ENCODE measurements at regions not wholly inside any gene's neighbourhood (a gene's known extent, or its start where the extent isn't known, plus 50 kb on each side); places are given as distances from the start of the nearest gene placed in this dataset.

GRCh38 chr3:13200946-13201345, 127.7 kb upstream of the IQSEC1 start:
- H3K4me1 Mint-ChIP-seq (ENCODE audit: low read depth): peaks cover 13% of the 10 kb centered on the region

GRCh38 chr3:13200465-13200864, 127.2 kb upstream of the IQSEC1 start:
- no peaks in the 10 kb centered on the region for H3K9me3 Mint-ChIP-seq
- no peaks in the 10 kb centered on the region for H3K36me3 Mint-ChIP-seq (ENCODE audit: low read depth)
- H3K27ac Mint-ChIP-seq: no peak overlapping the region
- no peak overlapping the region for H3K4me3 Mint-ChIP-seq
- peaks cover 17% of the 10 kb centered on the region for H3K4me1 Mint-ChIP-seq (ENCODE audit: low read depth)
- no peak for DNase-seq
- peaks cover 53% of the 10 kb centered on the region for H3K27me3 Mint-ChIP-seq

More at GRCh38 chr3:13200946-13201345, 127.7 kb upstream of the IQSEC1 start:
- Mint-ChIP-seq H3K4me3 (no peak overlapping the region), H3K9me3 (no peaks in the 10 kb centered on the region), H3K27me3 (peaks cover 56% of the 10 kb centered on the region), H3K36me3 (ENCODE audit: low read depth) (no peaks in the 10 kb centered on the region), H3K27ac (no peak overlapping the region)
- DNase-seq: no peak

GRCh38 chr3:13199899-13200451, 126.7 kb upstream of the IQSEC1 start:
- no peak for DNase-seq
- Mint-ChIP-seq H3K27me3 (peaks cover 50% of the 10 kb centered on the region), H3K9me3 (no peaks in the 10 kb centered on the region), H3K36me3 (ENCODE audit: low read depth) (no peaks in the 10 kb centered on the region), H3K4me1 (ENCODE audit: low read depth) (peaks cover 20% of the 10 kb centered on the region), H3K4me3 (no peak overlapping the region), H3K27ac (no peak overlapping the region)

- DNase-seq: no peak
- Mint-ChIP-seq H3K9me3 (no peaks in the 10 kb centered on the region), H3K4me1 (ENCODE audit: low read depth) (peaks cover 19% of the 10 kb centered on the region), H3K4me3 (no peak overlapping the region), H3K27me3 (peaks cover 43% of the 10 kb centered on the region), H3K27ac (no peak overlapping the region), H3K36me3 (ENCODE audit: low read depth) (no peaks in the 10 kb centered on the region)
Measured at GRCh38 chr3:13199006-13199776, 126.0 kb upstream of the IQSEC1 start.

- Mint-ChIP-seq H3K4me3 (no peak overlapping the region), H3K9me3 (no peaks in the 10 kb centered on the region), H3K4me1 (ENCODE audit: low read depth) (peaks cover 17% of the 10 kb centered on the region), H3K27ac (no peak overlapping the region), H3K36me3 (ENCODE audit: low read depth) (no peaks in the 10 kb centered on the region), H3K27me3 (peaks cover 35% of the 10 kb centered on the region)
- DNase-seq: no peak
Measured at GRCh38 chr3:13198264-13198879, 125.1 kb upstream of the IQSEC1 start.

- H3K36me3 Mint-ChIP-seq (ENCODE audit: low read depth): no peaks in the 10 kb centered on the region
- peaks cover 29% of the 10 kb centered on the region for H3K27me3 Mint-ChIP-seq
- H3K4me1 Mint-ChIP-seq (ENCODE audit: low read depth): peaks cover 17% of the 10 kb centered on the region
- no peak overlapping the region for H3K4me3 Mint-ChIP-seq
- no peak for DNase-seq
- H3K9me3 Mint-ChIP-seq: no peaks in the 10 kb centered on the region
- H3K27ac Mint-ChIP-seq: no peak overlapping the region
Measured at GRCh38 chr3:13197795-13198194, 124.6 kb upstream of the IQSEC1 start.

GRCh38 chr3:13197281-13197680, 124.1 kb upstream of the IQSEC1 start:
- H3K4me3 Mint-ChIP-seq: no peak overlapping the region
- no peaks in the 10 kb centered on the region for H3K36me3 Mint-ChIP-seq (ENCODE audit: low read depth)
- H3K4me1 Mint-ChIP-seq (ENCODE audit: low read depth): peaks cover 17% of the 10 kb centered on the region
- DNase-seq: no peak
- H3K9me3 Mint-ChIP-seq: no peaks in the 10 kb centered on the region
- H3K27me3 Mint-ChIP-seq: peaks cover 24% of the 10 kb centered on the region
- H3K27ac Mint-ChIP-seq: no peak overlapping the region

GRCh38 chr3:13195374-13195773, 122.1 kb upstream of the IQSEC1 start:
- no peak overlapping the region for H3K27ac Mint-ChIP-seq
- H3K4me3 Mint-ChIP-seq: no peak overlapping the region
- H3K36me3 Mint-ChIP-seq (ENCODE audit: low read depth): no peaks in the 10 kb centered on the region
- peaks cover 17% of the 10 kb centered on the region for H3K4me1 Mint-ChIP-seq (ENCODE audit: low read depth)
- peaks cover 9% of the 10 kb centered on the region for H3K27me3 Mint-ChIP-seq
- no peaks in the 10 kb centered on the region for H3K9me3 Mint-ChIP-seq
- no peak for DNase-seq

GRCh38 chr3:13194285-13195209, 121.3 kb upstream of the IQSEC1 start:
- Mint-ChIP-seq H3K9me3 (no peaks in the 10 kb centered on the region), H3K4me3 (no peak overlapping the region), H3K36me3 (ENCODE audit: low read depth) (no peaks in the 10 kb centered on the region), H3K27me3 (peaks cover 4% of the 10 kb centered on the region), H3K4me1 (ENCODE audit: low read depth) (peaks cover 23% of the 10 kb centered on the region), H3K27ac (no peak overlapping the region)
- no peak for DNase-seq

GRCh38 chr3:13193320-13194284, 120.4 kb upstream of the IQSEC1 start:
- no peak overlapping the region for H3K4me3 Mint-ChIP-seq
- H3K36me3 Mint-ChIP-seq (ENCODE audit: low read depth): no peaks in the 10 kb centered on the region
- peaks cover 28% of the 10 kb centered on the region for H3K4me1 Mint-ChIP-seq (ENCODE audit: low read depth)
- peaks cover 4% of the 10 kb centered on the region for H3K27me3 Mint-ChIP-seq
- no peak overlapping the region for H3K27ac Mint-ChIP-seq
- no peak for DNase-seq
- H3K9me3 Mint-ChIP-seq: no peaks in the 10 kb centered on the region

- no peak overlapping the region for H3K4me3 Mint-ChIP-seq
Measured at GRCh38 chr3:13192471-13193213, 119.4 kb upstream of the IQSEC1 start.

GRCh38 chr3:13191016-13191415, 117.8 kb upstream of the IQSEC1 start:
- peaks cover 4% of the 10 kb centered on the region for H3K27me3 Mint-ChIP-seq
- H3K36me3 Mint-ChIP-seq (ENCODE audit: low read depth): no peaks in the 10 kb centered on the region
- no peak overlapping the region for H3K27ac Mint-ChIP-seq
- H3K9me3 Mint-ChIP-seq: peaks cover 2% of the 10 kb centered on the region
- H3K4me1 Mint-ChIP-seq (ENCODE audit: low read depth): peaks cover 23% of the 10 kb centered on the region
- no peak overlapping the region for H3K4me3 Mint-ChIP-seq
- no peak for DNase-seq

More at GRCh38 chr3:13192471-13193213, 119.4 kb upstream of the IQSEC1 start:
- H3K9me3 Mint-ChIP-seq: peaks cover under 1% of the 10 kb centered on the region
- peaks cover 28% of the 10 kb centered on the region for H3K4me1 Mint-ChIP-seq (ENCODE audit: low read depth)
- peaks cover 4% of the 10 kb centered on the region for H3K27me3 Mint-ChIP-seq
- DNase-seq: no peak
- no peak overlapping the region for H3K27ac Mint-ChIP-seq
- H3K36me3 Mint-ChIP-seq (ENCODE audit: low read depth): no peaks in the 10 kb centered on the region

GRCh38 chr3:13190378-13190765, 117.1 kb upstream of the IQSEC1 start:
- H3K4me3 Mint-ChIP-seq: no peak overlapping the region

More at GRCh38 chr3:13190378-13190765, 117.1 kb upstream of the IQSEC1 start:
- DNase-seq: no peak
- H3K9me3 Mint-ChIP-seq: peaks cover 2% of the 10 kb centered on the region
- no peaks in the 10 kb centered on the region for H3K36me3 Mint-ChIP-seq (ENCODE audit: low read depth)
- H3K4me1 Mint-ChIP-seq (ENCODE audit: low read depth): peaks cover 17% of the 10 kb centered on the region
- H3K27me3 Mint-ChIP-seq: peaks cover 2% of the 10 kb centered on the region
- no peak overlapping the region for H3K27ac Mint-ChIP-seq
